Esophagus muscularis mucosa (tissue), 3 donors: ENCODE measurements at regions not wholly inside any gene's neighbourhood (a gene's known extent, or its start where the extent isn't known, plus 50 kb on each side); places are given as distances from the start of the nearest gene placed in this dataset.
"Not testable (repeated sequence)": the region's sequence is repeated elsewhere in the genome, so short reads cannot be mapped to it uniquely, and the experiment has no call there.

Experiments used
- POLR2A ChIP-seq: fragments of 450-650 bp; IDR thresholded peaks from one replicate; pipeline ENCODE4 v1.6.1; 2017; ENCODE audit warnings: antibody characterized with exemption, moderate library complexity, mild to moderate bottlenecking, low read depth
- POLR2AphosphoS5 ChIP-seq, 2 donors: sonication (generic); formaldehyde crosslinking; IDR thresholded peaks; one replicate each; pipeline ENCODE4 v1.6.1; 2017; ENCODE audit warnings: antibody characterized with exemption in 2 of 2
- TF ChIP-seq, protein P1 (sequence below), 3 experiments: fragments of 200-600 bp in 2 of 3; fragments of 450-650 bp in 1 of 3; sonication (generic) in 2 of 3; IDR thresholded peaks; one replicate each; pipeline ENCODE4 v1.5.1; 2017 to 2019; ENCODE audit warnings: antibody characterized with exemption in 3 of 3, mild to moderate bottlenecking in 2 of 3, moderate library complexity in 1 of 3

DNA sequence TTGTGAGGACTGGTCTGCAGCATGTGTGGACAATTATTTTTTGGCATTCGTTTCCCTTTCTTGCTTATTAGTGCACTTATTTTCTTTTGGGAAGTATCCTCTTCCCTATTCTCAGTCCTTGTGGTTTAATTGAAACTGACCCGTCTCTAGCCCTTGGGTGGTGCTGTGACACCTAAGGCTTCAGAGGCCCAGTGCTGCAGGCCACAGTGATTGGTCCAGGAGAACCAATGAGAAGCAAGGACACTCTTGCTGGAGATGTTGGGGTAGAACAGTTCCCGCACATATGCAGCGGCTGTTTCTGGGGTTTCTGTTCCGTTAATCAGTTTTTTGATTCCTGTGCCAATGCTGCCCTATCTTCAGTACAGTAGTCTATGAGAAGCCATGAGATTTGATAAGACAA lies 195.3 kb downstream of the IL20RB start:
- TF ChIP-seq, protein P1, sequence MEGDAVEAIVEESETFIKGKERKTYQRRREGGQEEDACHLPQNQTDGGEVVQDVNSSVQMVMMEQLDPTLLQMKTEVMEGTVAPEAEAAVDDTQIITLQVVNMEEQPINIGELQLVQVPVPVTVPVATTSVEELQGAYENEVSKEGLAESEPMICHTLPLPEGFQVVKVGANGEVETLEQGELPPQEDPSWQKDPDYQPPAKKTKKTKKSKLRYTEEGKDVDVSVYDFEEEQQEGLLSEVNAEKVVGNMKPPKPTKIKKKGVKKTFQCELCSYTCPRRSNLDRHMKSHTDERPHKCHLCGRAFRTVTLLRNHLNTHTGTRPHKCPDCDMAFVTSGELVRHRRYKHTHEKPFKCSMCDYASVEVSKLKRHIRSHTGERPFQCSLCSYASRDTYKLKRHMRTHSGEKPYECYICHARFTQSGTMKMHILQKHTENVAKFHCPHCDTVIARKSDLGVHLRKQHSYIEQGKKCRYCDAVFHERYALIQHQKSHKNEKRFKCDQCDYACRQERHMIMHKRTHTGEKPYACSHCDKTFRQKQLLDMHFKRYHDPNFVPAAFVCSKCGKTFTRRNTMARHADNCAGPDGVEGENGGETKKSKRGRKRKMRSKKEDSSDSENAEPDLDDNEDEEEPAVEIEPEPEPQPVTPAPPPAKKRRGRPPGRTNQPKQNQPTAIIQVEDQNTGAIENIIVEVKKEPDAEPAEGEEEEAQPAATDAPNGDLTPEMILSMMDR (IDR thresholded peaks at IDR 0.05), result not testable (repeated sequence)
- not testable (repeated sequence) for TF ChIP-seq POLR2A; POLR2AphosphoS5 (IDR thresholded peaks at IDR 0.05)
